Adrenal gland (tissue), 5 donors: ENCODE measurements at regions not wholly inside any gene's neighbourhood (a gene's known extent, or its start where the extent isn't known, plus 50 kb on each side); places are given as distances from the start of the nearest gene placed in this dataset.
"Not testable (repeated sequence)": the region's sequence is repeated elsewhere in the genome, so short reads cannot be mapped to it uniquely, and the experiment has no call there.

Experiments
- CTCF ChIP-seq, 6 experiments: fragments of 450-650 bp in 4 of 6; fragments of 200-600 bp in 2 of 6; sonication (generic) in 1 of 6; IDR thresholded peaks; 1 replicate in 5 of 6; 2 replicates in 1 of 6; pipeline versions ENCODE4 v1.5.1 to v1.8.0; 2016 to 2021; ENCODE audit warnings: antibody characterized with exemption in 6 of 6, mild to moderate bottlenecking in 2 of 6, moderate library complexity in 1 of 6
- POLR2A ChIP-seq, 2 donors: fragments of 450-650 bp; IDR thresholded peaks; one replicate each; pipeline ENCODE4 v1.6.1; 2017; ENCODE audit warnings: antibody characterized with exemption in 2 of 2, mild to moderate bottlenecking in 2 of 2, moderate library complexity in 1 of 2
- donor health status: DM: no; HTN: no; CAD: no.

- TF ChIP-seq CTCF, POLR2A (IDR thresholded peaks at IDR 0.05): not testable (repeated sequence)
These were observed 87.5 kb downstream of the MRPL57 start for GRCh38 chr13:21263909-21264308.
